IMR-90 (cell line): ENCODE measurements at regions not wholly inside any gene's neighbourhood (a gene's known extent, or its start where the extent isn't known, plus 50 kb on each side); places are given as distances from the start of the nearest gene placed in this dataset.

Experiments
- CHD1 ChIP-seq: IDR thresholded peaks from 2 replicates; pipeline ENCODE4 v1.6.1; 2012; ENCODE audit warnings: low read depth, low read length, improper control_type of control experiment
- CTCF ChIP-seq: conservative IDR thresholded peaks from 2 replicates; pipeline ENCODE4 v1.5.1; 2012; ENCODE audit warnings: mild to moderate bottlenecking, low read depth, low read length, improper control_type of control experiment
- RAD21 ChIP-seq: IDR thresholded peaks from 2 replicates; pipeline ENCODE4 v1.6.1; 2012; ENCODE audit warnings: low read length, improper control_type of control experiment
- RCOR1 ChIP-seq: IDR thresholded peaks from 2 replicates; pipeline ENCODE4 v1.6.1; 2012; ENCODE audit warnings: mild to moderate bottlenecking, low read length, improper control_type of control experiment; ENCODE audit not compliant: insufficient replicate concordance
- RFX5 ChIP-seq: IDR thresholded peaks from 2 replicates; pipeline ENCODE4 v1.8.0; 2012; ENCODE audit warnings: low read depth, mild to moderate bottlenecking, low read length, moderate library complexity
- TF ChIP-seq, protein P1 (sequence below): fragments of 150-350 bp; IDR thresholded peaks from 2 replicates; pipeline ENCODE4 v1.6.1; 2016; ENCODE audit warnings: low read depth, mild to moderate bottlenecking, low read length, moderate library complexity, borderline replicate concordance

- TF ChIP-seq CTCF (no peak), RCOR1 (no peak), RFX5 (no peak), CHD1 (no peak), RAD21 (no peak)
- TF ChIP-seq, protein P1, sequence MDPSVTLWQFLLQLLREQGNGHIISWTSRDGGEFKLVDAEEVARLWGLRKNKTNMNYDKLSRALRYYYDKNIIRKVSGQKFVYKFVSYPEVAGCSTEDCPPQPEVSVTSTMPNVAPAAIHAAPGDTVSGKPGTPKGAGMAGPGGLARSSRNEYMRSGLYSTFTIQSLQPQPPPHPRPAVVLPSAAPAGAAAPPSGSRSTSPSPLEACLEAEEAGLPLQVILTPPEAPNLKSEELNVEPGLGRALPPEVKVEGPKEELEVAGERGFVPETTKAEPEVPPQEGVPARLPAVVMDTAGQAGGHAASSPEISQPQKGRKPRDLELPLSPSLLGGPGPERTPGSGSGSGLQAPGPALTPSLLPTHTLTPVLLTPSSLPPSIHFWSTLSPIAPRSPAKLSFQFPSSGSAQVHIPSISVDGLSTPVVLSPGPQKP = no peak
Observed at GRCh38 chr16:80477838-80478237, 63.0 kb upstream of the DYNLRB2 start.
